GM10248 (cell line): ENCODE measurements at regions not wholly inside any gene's neighbourhood (a gene's known extent, or its start where the extent isn't known, plus 50 kb on each side); places are given as distances from the start of the nearest gene placed in this dataset.
A peak's percentile ranks its signal among the peaks of the same experiment; 100 is the strongest.

Source experiments
- CTCF ChIA-PET: fragments of 300-600 bp; sonication (Branson Sonifier 250); formaldehyde crosslinking; extraction: SDS; loops from one replicate; lab custom pipeline; 2021; ENCODE audit warnings: antibody characterized with exemption; lab: Yijun Ruan, JAX
- POLR2A ChIA-PET: fragments of 350-650 bp; sonication (Branson Sonifier 250); formaldehyde crosslinking; extraction: SDS; loops from one replicate; lab custom pipeline; 2020; ENCODE audit warnings: antibody characterized with exemption; lab: Yijun Ruan, JAX
- DNase-seq: peaks from one replicate; pipeline ENCODE4 v3.0.0; 2012; ENCODE audit errors: extremely low spot score
- TF ChIP-seq, protein P1 (sequence below): IDR thresholded peaks from 2 replicates; pipeline ENCODE4 v1.5.1; 2012; ENCODE audit warnings: mild to moderate bottlenecking, low read depth; ENCODE audit errors: extremely low read depth, missing control alignments, control extremely low read depth

DNA sequence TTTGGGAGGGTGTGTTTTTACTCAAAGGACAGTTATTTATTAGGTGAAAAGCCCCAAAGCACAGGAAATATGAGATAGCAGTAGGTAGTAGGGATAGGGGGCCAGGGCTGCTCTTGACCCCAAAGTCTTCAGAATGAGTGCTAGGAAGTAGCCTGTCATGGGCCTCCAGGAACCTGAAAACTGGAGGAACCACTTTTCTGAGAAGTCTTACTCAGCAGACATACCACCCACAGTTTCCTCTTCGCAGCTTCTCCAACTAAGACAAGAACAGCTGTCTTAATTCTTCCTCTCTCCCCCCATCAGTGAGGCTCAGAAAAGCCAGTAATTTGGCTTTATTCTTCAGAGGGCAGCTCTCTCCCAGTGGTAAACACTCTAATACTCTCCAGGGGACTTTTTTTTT lies 84.0 kb upstream of the CTSC start:
- TF ChIP-seq, protein P1, sequence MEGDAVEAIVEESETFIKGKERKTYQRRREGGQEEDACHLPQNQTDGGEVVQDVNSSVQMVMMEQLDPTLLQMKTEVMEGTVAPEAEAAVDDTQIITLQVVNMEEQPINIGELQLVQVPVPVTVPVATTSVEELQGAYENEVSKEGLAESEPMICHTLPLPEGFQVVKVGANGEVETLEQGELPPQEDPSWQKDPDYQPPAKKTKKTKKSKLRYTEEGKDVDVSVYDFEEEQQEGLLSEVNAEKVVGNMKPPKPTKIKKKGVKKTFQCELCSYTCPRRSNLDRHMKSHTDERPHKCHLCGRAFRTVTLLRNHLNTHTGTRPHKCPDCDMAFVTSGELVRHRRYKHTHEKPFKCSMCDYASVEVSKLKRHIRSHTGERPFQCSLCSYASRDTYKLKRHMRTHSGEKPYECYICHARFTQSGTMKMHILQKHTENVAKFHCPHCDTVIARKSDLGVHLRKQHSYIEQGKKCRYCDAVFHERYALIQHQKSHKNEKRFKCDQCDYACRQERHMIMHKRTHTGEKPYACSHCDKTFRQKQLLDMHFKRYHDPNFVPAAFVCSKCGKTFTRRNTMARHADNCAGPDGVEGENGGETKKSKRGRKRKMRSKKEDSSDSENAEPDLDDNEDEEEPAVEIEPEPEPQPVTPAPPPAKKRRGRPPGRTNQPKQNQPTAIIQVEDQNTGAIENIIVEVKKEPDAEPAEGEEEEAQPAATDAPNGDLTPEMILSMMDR: no peak
- ChIA-PET POLR2A (no interaction called here), CTCF (interaction anchor here (1.0 kb wide), 1 partner anchor 58 kb away, joined by 3 read pairs; no protein-coding TSS in a partner anchor)
- peak; percentile 44 for DNase-seq

DNA sequence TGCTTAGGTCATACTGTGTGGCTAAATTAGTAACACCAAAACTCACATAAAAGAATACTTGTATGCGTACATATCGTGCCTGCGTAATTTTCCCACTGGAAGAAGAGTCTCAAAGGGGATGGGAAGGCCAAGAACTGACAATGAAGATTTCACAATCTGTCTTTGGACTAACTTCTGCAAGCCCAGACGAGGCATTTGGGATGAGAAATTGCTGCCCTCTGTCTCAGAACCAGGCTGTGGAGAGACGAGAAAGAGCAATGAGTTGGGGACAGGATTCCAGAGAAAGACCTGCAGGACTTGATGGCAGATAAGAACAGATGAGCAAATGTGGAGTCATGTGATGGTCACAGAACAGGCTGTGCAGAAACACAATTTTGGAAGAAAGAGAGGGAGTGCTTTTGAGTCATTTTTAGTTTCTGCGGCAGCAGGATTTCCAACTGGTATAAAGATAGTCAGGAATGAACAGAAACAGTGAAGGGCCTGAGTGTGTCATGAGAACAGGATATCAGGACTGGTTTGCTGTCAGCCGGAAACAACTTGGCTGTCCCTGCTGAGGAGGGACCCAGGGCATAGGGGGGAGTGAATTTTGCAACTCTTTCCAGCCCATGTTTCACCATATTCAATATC lies 82.7 kb upstream of the CTSC start:
- TF ChIP-seq, protein P1: no peak
- DNase-seq: no peak
- ChIA-PET CTCF (no interaction called here), POLR2A (no interaction called here)

DNA sequence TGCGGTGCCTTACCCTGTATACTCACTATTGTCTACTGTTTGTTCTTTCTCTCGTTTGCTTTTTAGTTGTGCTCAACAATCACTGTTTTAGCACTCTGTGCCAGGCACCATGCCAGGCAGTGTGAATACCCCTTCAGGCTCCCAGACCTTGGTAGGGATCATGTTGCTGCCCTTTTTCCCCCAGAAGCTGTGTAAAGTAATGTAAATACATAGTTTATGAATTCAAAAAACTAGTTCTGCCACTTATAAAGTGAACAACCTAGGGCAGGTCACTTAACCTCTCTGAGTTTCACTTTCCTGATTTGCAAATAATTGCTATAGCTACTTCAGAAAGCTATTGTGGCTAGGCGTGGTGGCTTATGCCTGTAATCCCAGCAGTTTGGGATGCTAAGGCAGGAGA lies 81.0 kb upstream of the CTSC start:
- CTCF ChIA-PET: interaction anchor here (0.8 to 1.5 kb wide), 3 partner anchors 12 to 402 kb away, joined by 3 to 5 read pairs (median 3); no protein-coding TSS in a partner anchor
- DNase-seq: no peak
- POLR2A ChIA-PET: no interaction called here
- TF ChIP-seq, protein P1: no peak

DNA sequence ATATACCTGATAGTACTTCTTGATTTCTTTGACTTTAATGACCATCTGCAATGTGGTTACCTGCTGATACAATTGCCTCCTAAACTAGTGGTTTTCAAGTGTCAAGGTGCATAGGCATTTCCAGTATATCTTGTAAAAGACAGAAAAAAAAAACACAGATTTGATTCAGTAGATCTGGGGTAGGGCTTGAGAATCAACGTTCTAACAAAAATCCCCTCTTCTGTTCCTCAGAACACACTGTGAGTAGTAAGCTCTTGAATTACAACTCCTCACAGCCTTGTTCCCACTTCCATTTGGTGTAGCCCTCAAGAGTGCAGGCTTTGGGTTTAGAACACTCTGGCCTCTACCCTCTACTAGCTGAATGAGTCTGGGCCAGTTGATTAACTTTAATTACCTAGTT lies 78.0 kb upstream of the CTSC start:
- DNase-seq: no peak
- TF ChIP-seq, protein P1: no peak
- ChIA-PET POLR2A (no interaction called here), CTCF (interaction anchor here (1.1 to 2.1 kb wide), 2 partner anchors 13 to 16 kb away, joined by 3 to 9 read pairs; no protein-coding TSS in a partner anchor)

DNA sequence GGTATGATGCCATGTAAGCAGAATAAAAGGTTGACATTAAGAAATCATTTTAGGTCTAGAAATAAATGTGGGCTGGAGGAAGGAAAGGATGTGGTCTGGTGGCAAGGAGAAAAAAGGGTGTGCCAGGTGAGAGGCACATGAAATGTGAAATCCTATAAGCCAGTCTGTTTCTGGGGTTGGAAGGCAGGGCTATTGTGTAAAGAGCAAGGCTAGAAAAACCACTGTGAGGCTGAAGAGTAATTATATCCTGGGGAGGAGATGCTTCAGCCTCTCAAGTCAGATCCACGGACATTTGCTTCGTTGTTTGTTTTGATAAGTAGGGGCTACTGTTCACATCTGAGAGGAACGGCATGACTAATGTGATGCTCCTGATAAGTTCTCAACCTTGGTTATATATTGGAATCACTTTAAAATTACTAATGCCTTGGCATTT lies 77.5 kb upstream of the CTSC start:
- no peak for DNase-seq

DNA sequence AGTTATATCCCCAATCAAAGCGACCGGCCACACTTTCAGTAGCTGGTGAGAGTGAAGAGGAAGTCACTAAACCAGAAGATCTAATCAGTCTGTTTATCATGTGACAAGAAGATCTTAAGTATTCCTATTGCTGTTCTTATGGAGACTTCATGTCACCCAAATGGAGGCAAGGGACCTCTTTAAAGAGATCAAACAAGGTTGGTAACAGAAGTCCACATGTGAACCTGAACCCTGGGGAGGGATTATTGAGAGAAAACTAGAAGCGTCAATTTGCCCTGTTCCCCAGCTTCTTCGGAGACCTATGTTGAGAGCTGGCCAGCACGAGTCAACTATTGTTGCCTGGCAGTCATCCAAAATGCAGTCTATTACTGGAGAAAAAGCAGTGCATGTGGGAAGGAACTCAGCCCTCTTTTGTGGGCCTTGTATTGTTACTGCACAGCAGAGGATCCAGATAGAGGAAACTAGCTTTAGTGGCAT lies 76.9 kb upstream of the CTSC start:
- POLR2A ChIA-PET: no interaction called here
- DNase-seq: no peak
- CTCF ChIA-PET: interaction anchor here (1.1 kb wide), 1 partner anchor 9 kb away, joined by 5 read pairs; no protein-coding TSS in a partner anchor
- TF ChIP-seq, protein P1: no peak

More for the DNA sequence above, 77.5 kb upstream of the CTSC start:
- ChIA-PET POLR2A (no interaction called here), CTCF (interaction anchor here (2.1 kb wide), 1 partner anchor 17 kb away, joined by 9 read pairs; no protein-coding TSS in a partner anchor)
- TF ChIP-seq, protein P1: no peak
